Chondrocyte (in vitro differentiated cells): ENCODE measurements at regions not wholly inside any gene's neighbourhood (a gene's known extent, or its start where the extent isn't known, plus 50 kb on each side); places are given as distances from the start of the nearest gene placed in this dataset.

Experiments
- DNase-seq: peaks from one replicate; pipeline ENCODE4 v3.0.0; 2021; ENCODE audit warnings: mixed read lengths, low spot score
- H3K27ac Mint-ChIP-seq: one replicate; pipeline ENCODE4 v1.8.0; 2021; ENCODE audit warnings: mild to moderate bottlenecking, moderate library complexity, mixed read lengths; ENCODE audit not compliant: unreplicated experiment
- H3K27me3 Mint-ChIP-seq: 2 replicates; pipeline ENCODE4 v1.8.0; 2021; ENCODE audit warnings: low read depth, mixed read lengths
- H3K36me3 Mint-ChIP-seq: 2 replicates; pipeline ENCODE4 v1.8.0; 2021; ENCODE audit warnings: low read depth, mixed read lengths
- H3K4me1 Mint-ChIP-seq: 2 replicates; pipeline ENCODE4 v1.8.0; 2021; ENCODE audit warnings: low read depth, mild to moderate bottlenecking, mixed read lengths
- H3K4me3 Mint-ChIP-seq: one replicate; pipeline ENCODE4 v1.8.0; 2021; ENCODE audit warnings: mild to moderate bottlenecking, moderate library complexity, mixed read lengths; ENCODE audit not compliant: unreplicated experiment
- H3K9me3 Mint-ChIP-seq: 2 replicates; pipeline ENCODE4 v1.8.0; 2021; ENCODE audit warnings: low read depth, mixed read lengths
- CTCF ChIP-seq: fragments of 200-600 bp; sonication (generic); IDR thresholded peaks from 2 replicates; pipeline ENCODE4 v1.5.0; 2021; ENCODE audit warnings: antibody characterized with exemption, mild to moderate bottlenecking, moderate library complexity

- no peak for TF ChIP-seq CTCF
- Mint-ChIP-seq H3K27me3 (peaks cover 14% of the 10 kb centered on the region), H3K36me3 (no peaks in the 10 kb centered on the region), H3K27ac (no peak overlapping the region), H3K9me3 (no peaks in the 10 kb centered on the region), H3K4me1 (peaks cover 6% of the 10 kb centered on the region), H3K4me3 (no peak overlapping the region)
- DNase-seq, result no peak
Observed at GRCh38 chr11:30774496-30775232, 188.5 kb upstream of the MPPED2 start.

- no peak for DNase-seq
- Mint-ChIP-seq H3K4me3 (no peak overlapping the region), H3K36me3 (no peaks in the 10 kb centered on the region), H3K4me1 (peaks cover 4% of the 10 kb centered on the region), H3K9me3 (no peaks in the 10 kb centered on the region), H3K27me3 (peaks cover 14% of the 10 kb centered on the region), H3K27ac (no peak overlapping the region)
- TF ChIP-seq CTCF, result no peak
Observed at GRCh38 chr11:30772908-30773307, 186.8 kb upstream of the MPPED2 start.

DNA sequence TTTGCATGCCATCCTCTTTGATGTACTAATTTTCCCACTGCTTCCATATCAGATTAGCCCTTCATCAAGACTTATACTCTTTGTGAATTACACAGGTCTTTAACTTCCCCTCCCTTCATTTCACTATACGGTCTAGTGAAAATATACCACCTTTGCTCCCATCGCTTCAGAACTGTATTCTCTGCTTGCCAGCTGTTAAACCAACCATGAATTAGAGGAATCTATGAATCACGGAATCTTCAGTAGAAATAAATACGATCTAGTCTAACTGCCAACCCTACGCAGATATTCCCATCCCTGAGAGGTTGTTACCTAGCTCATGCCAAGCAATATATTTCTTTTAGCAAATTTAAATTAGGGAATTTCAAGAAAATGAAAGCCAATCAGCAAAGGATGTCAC, 177.8 kb upstream of the MPPED2 start:
- DNase-seq, result no peak
- peaks cover 14% of the 10 kb centered on the region for H3K9me3 Mint-ChIP-seq
- H3K4me1 Mint-ChIP-seq, result no peaks in the 10 kb centered on the region
- no peak overlapping the region for H3K4me3 Mint-ChIP-seq
- no peak overlapping the region for H3K27ac Mint-ChIP-seq
- H3K36me3 Mint-ChIP-seq, result no peaks in the 10 kb centered on the region
- H3K27me3 Mint-ChIP-seq, result no peaks in the 10 kb centered on the region
- TF ChIP-seq CTCF, result no peak

DNA sequence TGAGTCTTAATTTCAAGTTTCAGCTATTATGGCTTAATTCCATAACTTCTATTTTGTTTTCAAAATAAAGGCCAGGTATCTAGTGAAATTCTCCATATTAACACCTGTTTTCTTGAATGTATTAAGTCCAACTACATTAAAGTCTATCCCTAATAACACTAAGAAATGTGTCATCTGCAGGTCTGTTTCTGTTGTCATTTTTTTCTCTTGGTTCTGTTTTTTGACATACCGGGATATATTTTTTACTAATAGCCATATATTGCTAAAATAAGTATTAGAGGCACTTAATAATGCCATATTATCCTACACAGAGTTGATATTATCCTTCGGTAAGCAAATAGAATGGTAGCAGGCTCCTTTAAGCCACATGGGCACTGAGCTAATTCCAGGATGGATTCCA, 176.0 kb upstream of the MPPED2 start:
- TF ChIP-seq CTCF, result no peak
- DNase-seq, result no peak
- H3K27ac Mint-ChIP-seq, result no peak overlapping the region
- H3K4me1 Mint-ChIP-seq, result no peaks in the 10 kb centered on the region
- peaks cover 14% of the 10 kb centered on the region for H3K9me3 Mint-ChIP-seq
- H3K4me3 Mint-ChIP-seq, result no peak overlapping the region
- H3K27me3 Mint-ChIP-seq, result no peaks in the 10 kb centered on the region
- no peaks in the 10 kb centered on the region for H3K36me3 Mint-ChIP-seq

- no peak for TF ChIP-seq CTCF
- Mint-ChIP-seq H3K4me1 (no peaks in the 10 kb centered on the region), H3K4me3 (no peak overlapping the region), H3K27me3 (no peaks in the 10 kb centered on the region), H3K9me3 (peaks cover 14% of the 10 kb centered on the region), H3K27ac (no peak overlapping the region), H3K36me3 (no peaks in the 10 kb centered on the region)
- DNase-seq, result no peak
Observed at GRCh38 chr11:30760345-30760744, 174.2 kb upstream of the MPPED2 start.
